Hematopoietic multipotent progenitor cell treated with erythropoietin and hydrocortisone succinate and interleukin-3 and kit ligand, for 17 days (in vitro differentiated cells): ENCODE measurements at regions not wholly inside any gene's neighbourhood (a gene's known extent, or its start where the extent isn't known, plus 50 kb on each side); places are given as distances from the start of the nearest gene placed in this dataset.
"Not testable (repeated sequence)": the region's sequence is repeated elsewhere in the genome, so short reads cannot be mapped to it uniquely, and the experiment has no call there.

Source experiments
- DNase-seq: peaks from one replicate; pipeline ENCODE4 v3.0.0-alpha.2; 2015; ENCODE audit warnings: low spot score

DNA sequence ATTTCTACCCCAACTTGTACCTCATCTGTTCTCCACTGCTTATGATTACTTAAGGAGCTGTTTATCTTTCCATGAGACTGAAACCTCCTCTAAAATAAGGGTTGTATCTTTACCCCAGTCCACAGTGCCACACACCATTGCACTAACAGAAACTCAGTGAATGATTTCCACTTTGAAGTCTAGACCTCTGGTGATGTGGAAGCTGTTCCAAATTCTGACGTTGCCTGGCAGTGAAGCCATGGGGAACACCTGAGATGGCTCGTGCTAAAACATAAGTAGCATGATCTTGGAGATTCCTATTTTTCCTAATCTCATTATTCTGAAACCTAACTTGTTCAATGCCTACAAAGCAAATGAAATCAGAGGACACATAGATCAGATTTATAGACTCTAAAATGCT lies 583.2 kb downstream of the EBF1 start:
- DNase-seq, result no peak

- no peak for DNase-seq
These were observed 584.7 kb downstream of the EBF1 start for GRCh38 chr5:158514986-158515359.

- no peak for DNase-seq
These were observed 585.3 kb downstream of the EBF1 start for GRCh38 chr5:158514319-158514985.

DNA sequence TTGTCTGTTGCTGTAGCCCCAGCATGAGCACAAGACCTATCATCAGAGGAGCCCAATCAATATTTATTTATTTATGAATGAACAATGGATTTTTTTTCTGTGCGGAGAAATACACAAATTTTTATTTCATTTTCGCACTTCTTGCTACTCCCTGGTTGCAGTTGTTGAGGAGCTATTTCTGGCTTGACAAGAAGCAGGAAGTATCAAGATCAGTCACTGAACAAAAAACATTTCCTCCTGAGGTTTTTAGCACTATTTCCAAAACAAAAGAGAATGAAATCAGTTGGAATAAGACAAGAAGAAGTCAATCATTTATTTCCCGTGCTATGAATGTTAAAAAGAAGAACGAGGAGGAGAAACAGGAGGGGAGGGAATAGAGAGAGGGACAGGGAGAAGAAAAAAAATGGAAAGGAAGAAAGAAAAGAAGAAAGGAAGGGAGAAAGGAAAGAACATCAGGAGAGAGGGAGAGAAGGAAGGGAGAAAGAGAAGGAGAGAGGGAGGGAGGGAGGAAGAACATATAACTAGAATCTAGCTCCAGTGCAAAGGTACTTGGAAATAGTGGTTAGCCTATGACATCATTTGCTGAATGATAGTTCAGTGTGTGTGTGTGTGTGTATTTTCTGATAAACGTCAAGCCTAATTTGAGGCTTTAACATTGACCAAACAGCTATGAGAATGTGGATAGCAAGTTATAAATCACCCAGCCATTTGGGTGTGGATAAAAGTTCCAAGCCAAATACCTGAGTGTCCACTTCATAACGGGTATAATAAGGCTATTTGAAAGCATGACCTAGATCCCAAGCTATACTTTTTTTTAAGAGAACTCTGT lies 586.0 kb downstream of the EBF1 start:
- no peak for DNase-seq

GRCh38 chr5:158511454-158511853 lies 588.3 kb downstream of the EBF1 start:
- no peak for DNase-seq

DNA sequence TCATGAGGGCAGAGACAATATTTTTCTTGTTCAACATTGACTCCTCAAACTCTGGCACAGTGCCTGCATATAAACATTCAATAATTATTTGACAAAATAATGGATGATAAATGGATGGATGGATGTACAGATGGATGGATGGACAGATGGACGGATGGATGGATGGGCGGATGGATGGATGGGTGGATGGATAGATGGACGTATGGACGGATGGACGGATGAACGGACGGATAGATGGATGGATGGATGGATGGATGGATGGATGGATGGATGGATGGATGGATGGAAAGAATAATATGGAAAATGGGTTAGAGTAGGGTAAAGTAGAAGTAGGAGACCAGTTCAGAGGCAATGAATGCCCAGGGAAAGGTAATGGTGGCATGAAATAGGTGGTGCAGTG lies 589.2 kb downstream of the EBF1 start:
- DNase-seq, result no peak

DNA sequence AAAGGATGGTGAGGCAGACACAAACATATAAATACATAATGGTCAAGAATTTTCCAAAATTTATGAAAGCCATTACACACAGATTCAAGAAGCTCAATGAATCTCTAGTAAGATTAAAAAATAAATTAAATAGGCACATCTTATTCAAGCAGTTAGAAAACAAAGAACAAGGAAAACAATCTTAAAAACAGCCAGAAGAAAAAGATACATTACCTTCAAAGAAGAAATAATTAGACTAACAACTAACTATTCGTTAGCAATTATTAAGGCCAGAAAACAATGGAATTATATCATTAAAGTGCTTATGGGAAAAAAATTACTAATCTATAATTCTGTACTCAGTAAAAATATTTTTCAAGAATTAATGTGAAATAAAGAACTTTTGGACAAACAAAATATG lies 593.1 kb downstream of the EBF1 start:
- no peak for DNase-seq

DNA sequence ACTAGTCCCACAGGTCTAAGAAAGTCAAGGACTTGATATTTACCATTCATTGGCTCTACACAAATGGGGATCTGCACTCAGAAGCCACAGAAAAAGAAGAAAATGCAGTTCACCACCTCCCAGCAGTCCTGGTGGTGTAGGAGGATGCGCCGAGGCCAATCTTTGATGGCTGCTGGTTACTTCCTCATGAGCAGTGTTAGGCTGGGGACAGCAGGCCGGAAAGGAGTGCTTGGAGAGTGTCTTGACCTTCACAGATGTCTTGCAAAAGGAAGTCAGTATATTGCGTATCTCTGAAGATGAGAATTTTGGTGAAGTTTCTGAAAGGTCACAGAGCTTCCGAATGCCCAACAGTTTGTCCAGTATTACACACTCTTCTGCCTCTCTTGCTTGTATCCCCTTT lies 597.0 kb downstream of the EBF1 start:
- DNase-seq, result no peak

- no peak for DNase-seq
These were observed 599.8 kb downstream of the EBF1 start for GRCh38 chr5:158499892-158500418.

DNA sequence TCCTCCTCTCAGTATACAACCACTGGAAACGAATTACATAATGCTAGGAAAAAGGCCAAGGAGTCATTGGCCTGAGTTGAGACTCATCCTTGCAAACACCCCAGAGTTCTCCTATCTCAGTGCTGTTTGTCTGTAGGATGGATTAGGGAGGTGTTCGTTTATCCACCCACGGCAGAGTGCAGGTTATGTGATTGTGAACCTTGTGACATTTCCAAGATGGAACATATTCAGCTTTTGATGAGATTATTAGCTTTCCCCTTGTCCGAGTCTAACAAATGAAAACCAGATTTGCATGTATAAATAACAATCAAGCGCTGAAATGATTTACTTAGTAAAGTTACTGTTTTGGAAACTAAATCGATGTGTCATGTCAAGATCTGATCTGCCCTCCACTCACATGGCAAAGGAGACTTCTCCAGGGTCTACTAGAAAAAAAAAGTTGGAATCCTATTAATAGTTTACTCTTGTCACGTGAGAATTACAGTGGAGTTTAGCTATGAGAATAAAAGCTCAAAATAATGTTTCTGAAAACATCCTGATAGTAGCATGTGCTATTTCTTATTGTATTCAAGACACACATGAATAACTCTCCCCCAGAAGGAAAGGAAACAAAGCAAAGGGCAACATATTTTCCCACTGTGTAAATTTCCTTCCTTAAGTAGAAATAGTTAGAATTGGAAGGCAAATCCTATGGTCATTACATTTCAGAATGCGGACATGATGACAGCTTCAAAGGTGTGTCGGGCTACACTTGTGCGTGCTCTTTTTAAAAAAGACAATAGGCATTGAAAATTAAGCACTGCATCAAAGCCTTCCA lies 600.4 kb downstream of the EBF1 start:
- no peak for DNase-seq

DNA sequence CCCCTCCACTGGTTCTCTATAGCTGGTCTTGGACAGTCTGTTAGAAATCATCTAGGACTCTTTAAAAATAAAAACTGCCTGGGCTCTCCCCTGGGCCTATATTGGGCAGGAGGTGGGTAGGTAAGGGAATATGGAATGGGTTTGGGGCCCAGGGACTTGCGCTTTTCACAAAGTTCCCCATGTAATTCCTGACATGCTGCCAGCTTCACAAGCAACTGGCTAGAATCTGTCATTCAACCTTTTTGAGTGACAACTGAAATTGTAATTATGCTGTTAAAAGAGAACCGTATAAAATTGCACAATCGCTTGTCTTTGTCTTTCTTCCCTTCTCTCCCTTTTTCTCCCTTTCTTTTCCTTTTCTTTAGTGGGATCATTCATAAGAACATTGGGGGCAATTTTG lies 603.1 kb downstream of the EBF1 start:
- no peak for DNase-seq

DNA sequence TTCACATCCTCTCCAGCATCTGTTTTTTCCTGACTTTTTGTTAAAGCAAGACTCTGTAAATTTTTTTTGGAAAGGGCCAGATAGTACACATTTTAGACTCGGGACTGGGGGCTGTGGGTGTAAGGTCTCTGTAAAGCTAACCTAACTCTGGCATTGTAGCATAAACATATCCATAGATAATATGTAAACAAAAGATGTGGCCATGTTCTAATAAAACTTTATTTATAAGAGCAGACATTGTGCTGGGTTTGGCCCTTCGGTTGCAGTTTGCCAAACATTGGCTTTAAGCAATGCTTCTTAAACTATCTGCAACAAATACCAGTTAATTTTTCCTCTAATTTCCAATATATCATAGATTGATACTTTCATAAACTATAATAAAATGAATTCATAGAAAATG lies 605.2 kb downstream of the EBF1 start:
- DNase-seq, result no peak

- DNase-seq, result not testable (repeated sequence)
These were observed 605.7 kb downstream of the EBF1 start for GRCh38 chr5:158494044-158494443.

- DNase-seq, result no peak
These were observed 606.9 kb downstream of the EBF1 start for GRCh38 chr5:158492841-158493242.

- DNase-seq, result no peak
These were observed 607.6 kb downstream of the EBF1 start for GRCh38 chr5:158492136-158492535.

DNA sequence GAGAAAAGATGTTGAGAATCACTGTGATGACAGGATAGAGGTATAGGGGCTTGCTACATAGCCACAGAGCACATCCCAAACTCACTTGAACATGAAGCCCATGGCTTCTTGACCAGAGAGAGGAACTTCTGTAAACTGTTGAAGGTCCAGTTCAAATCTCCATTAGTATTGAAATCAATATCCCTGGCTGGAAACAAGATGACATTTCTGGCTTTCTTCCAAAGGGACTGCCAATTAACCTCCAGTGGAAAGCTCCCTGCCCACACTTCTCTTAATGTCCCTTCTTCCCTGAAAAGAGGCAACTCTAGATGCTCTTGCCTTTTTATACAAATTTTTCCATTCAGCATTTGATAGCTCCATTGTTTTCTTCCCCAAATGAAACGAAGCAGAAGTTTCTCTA lies 612.1 kb downstream of the EBF1 start:
- no peak for DNase-seq

DNA sequence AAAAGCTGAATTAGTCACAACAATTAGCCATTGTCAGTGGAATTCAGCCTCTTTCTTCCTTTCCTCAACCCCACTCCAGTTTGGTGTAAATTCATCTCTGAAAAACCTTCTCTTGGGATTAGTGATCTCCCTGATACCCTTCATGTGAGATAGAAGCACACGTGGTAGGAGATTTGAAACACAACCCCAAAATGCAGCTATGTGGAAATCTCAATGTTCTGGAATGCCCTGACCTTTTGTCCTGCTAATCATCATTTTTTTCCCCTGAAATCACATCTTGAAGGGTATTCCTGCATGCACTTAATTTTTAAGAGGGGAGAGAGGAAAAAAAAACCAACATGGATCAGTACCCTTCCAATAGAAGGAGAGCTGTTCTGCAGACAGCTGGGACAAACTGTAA lies 612.6 kb downstream of the EBF1 start:
- no peak for DNase-seq

DNA sequence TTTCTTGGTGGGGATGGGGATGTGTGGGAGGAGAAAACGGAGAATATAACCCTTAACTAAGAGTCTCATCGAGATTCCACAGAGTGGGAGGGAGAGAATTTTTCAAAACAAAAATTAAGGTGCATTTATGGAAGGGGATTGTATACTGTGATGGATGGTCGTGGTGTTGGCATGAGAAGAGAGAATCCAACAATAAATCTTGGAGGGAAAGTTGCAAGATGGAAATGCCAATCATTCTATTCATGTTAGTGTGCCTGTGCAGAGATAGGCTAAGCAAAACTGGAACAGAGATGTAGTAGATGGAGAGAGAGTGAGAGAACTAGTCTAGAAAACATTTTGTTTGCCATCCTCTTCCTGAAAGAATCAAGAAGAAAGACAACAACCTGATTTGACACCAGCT lies 613.1 kb downstream of the EBF1 start:
- DNase-seq, result no peak

- DNase-seq, result no peak
These were observed 614.1 kb downstream of the EBF1 start for GRCh38 chr5:158485604-158486081.

- no peak for DNase-seq
These were observed 614.7 kb downstream of the EBF1 start for GRCh38 chr5:158485047-158485446.

GRCh38 chr5:158484150-158484549 lies 615.6 kb downstream of the EBF1 start:
- DNase-seq, result no peak

DNA sequence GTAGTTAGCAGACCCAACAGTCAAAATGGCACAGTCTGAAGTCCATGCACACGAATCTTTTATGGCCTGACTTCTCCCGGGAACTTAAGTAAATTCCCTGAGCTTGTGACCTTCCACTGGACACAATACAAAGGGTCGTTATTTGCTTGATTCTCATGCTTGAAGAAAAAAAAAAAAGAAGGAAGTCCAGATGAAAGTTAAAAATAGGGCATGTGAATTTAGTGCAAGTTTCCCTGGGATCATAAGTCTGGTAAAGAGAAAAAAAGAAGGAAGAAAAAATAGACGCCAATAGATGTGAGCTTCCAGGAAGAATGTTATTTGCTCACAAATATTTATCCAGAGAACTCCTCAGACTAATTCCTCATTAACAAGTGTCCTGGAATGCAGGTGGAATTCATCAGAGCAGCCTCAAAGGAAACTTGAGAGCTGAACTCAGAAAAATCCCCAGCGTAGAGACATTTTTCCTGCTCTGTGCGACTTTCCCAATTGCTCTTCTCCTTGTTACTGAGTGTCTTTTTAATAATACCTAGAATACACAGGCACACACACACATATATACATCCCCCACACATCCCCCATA lies 616.3 kb downstream of the EBF1 start:
- DNase-seq, result no peak
